Loucy (cell line): ENCODE measurements at regions not wholly inside any gene's neighbourhood (a gene's known extent, or its start where the extent isn't known, plus 50 kb on each side); places are given as distances from the start of the nearest gene placed in this dataset.

Experiments used
- H2AFZ ChIP-seq: fragments of 200-600 bp; sonication (generic); 2 replicates; pipeline ENCODE4 v1.6.0; 2016; ENCODE audit warnings: antibody characterized with exemption, mild to moderate bottlenecking, low read length, moderate library complexity
- H3F3A ChIP-seq: fragments of 200-600 bp; 2 replicates; pipeline ENCODE4 v1.6.0; 2016; ENCODE audit warnings: antibody characterized with exemption, low read depth, mild to moderate bottlenecking
- H3K27me3 ChIP-seq: fragments of 200-600 bp; sonication (generic); 2 replicates; pipeline ENCODE4 v1.6.1; 2014; ENCODE audit warnings: low read length, mild to moderate bottlenecking; ENCODE audit not compliant: insufficient read depth, poor library complexity, severe bottlenecking
- H3K36me3 ChIP-seq: fragments of 200-600 bp; sonication (generic); 2 replicates; pipeline ENCODE4 v1.6.1; 2016; ENCODE audit warnings: low read length; ENCODE audit not compliant: insufficient read depth
- H3K4me1 ChIP-seq: fragments of 200-600 bp; sonication (generic); 2 replicates; pipeline ENCODE4 v1.5.1; 2014; ENCODE audit warnings: low read length, mild to moderate bottlenecking; ENCODE audit not compliant: insufficient read depth, poor library complexity, severe bottlenecking
- H3K4me2 ChIP-seq: fragments of 200-600 bp; sonication (generic); 2 replicates; pipeline ENCODE4 v1.6.0; 2014; ENCODE audit warnings: antibody characterized with exemption, low read length, low read depth, mild to moderate bottlenecking; ENCODE audit not compliant: poor library complexity, severe bottlenecking
- H3K4me3 ChIP-seq: fragments of 200-600 bp; sonication (generic); 2 replicates; pipeline ENCODE4 v1.5.1; 2014; ENCODE audit warnings: low read length, mild to moderate bottlenecking, mixed read lengths; ENCODE audit not compliant: poor library complexity, severe bottlenecking
- H3K79me2 ChIP-seq: fragments of 200-600 bp; sonication (generic); 2 replicates; pipeline ENCODE4 v1.6.1; 2014; ENCODE audit warnings: low read length; ENCODE audit not compliant: insufficient read depth
- H3K9ac ChIP-seq: fragments of 200-600 bp; sonication (generic); 2 replicates; pipeline ENCODE4 v1.6.0; 2014; ENCODE audit warnings: mild to moderate bottlenecking, low read depth, low read length, moderate library complexity; ENCODE audit not compliant: poor library complexity, severe bottlenecking
- H3K9me2 ChIP-seq: fragments of 200-600 bp; sonication (generic); replicated peaks from 2 replicates; pipeline ENCODE4 v1.6.1; 2016; ENCODE audit warnings: low read depth, low read length, mixed read lengths
- H3K9me3 ChIP-seq: fragments of 200-600 bp; sonication (generic); 2 replicates; pipeline ENCODE4 v1.6.1; 2014; ENCODE audit warnings: mild to moderate bottlenecking, antibody characterized with exemption, low read length, low read depth; ENCODE audit not compliant: insufficient read depth
- H4K20me1 ChIP-seq: fragments of 200-600 bp; sonication (generic); 2 replicates; pipeline ENCODE4 v1.6.0; 2014; ENCODE audit warnings: antibody characterized with exemption, low read length, mild to moderate bottlenecking; ENCODE audit not compliant: insufficient read depth, poor library complexity, severe bottlenecking
- CTCF ChIP-seq: fragments of 200-600 bp; sonication (generic); conservative IDR thresholded peaks from 2 replicates; pipeline ENCODE4 v1.5.1; 2014; ENCODE audit warnings: mild to moderate bottlenecking, antibody characterized with exemption, low read length
- EZH2phosphoT487 ChIP-seq: fragments of 200-600 bp; IDR thresholded peaks from 2 replicates; pipeline ENCODE4 v1.6.1; 2018; ENCODE audit warnings: antibody characterized with exemption, mild to moderate bottlenecking, moderate library complexity, borderline replicate concordance

GRCh38 chr20:60589623-60590022 is 631.4 kb downstream of the CDH26 start:
- no peak overlapping the region for H3K4me2 ChIP-seq
- H3K9me3 ChIP-seq: no peaks in the 10 kb centered on the region
- TF ChIP-seq EZH2phosphoT487 (no peak), CTCF (no peak)
- H3K4me3 ChIP-seq: no peak overlapping the region
- no peaks in the 10 kb centered on the region for H3K4me1 ChIP-seq
- no peaks in the 10 kb centered on the region; the same call in 1 of the 2 replicates for H3K9me2 ChIP-seq
- H3K9ac ChIP-seq: no peak overlapping the region
- no peaks in the 10 kb centered on the region for H3K27me3 ChIP-seq
- no peaks in the 10 kb centered on the region for H3F3A ChIP-seq
- H3K79me2 ChIP-seq: no peaks in the 10 kb centered on the region
- H2AFZ ChIP-seq: no peak overlapping the region
- H3K36me3 ChIP-seq: no peaks in the 10 kb centered on the region
- H4K20me1 ChIP-seq: no peaks in the 10 kb centered on the region

- TF ChIP-seq EZH2phosphoT487 (no peak), CTCF (no peak)
- H3K9me3 ChIP-seq: no peaks in the 10 kb centered on the region
- H3K4me1 ChIP-seq: no peaks in the 10 kb centered on the region
- no peaks in the 10 kb centered on the region for H3F3A ChIP-seq
- H3K79me2 ChIP-seq: no peaks in the 10 kb centered on the region
- no peaks in the 10 kb centered on the region for H3K27me3 ChIP-seq
- no peaks in the 10 kb centered on the region for H3K36me3 ChIP-seq
- no peak overlapping the region for H3K4me2 ChIP-seq
- no peak overlapping the region for H3K9ac ChIP-seq
- H3K9me2 ChIP-seq: no peaks in the 10 kb centered on the region; the same call in 1 of the 2 replicates
- no peak overlapping the region for H3K4me3 ChIP-seq
- H2AFZ ChIP-seq: no peak overlapping the region
- H4K20me1 ChIP-seq: no peaks in the 10 kb centered on the region
These were observed 633.1 kb downstream of the CDH26 start for GRCh38 chr20:60591172-60591799.

GRCh38 chr20:60598528-60598927 is 640.3 kb downstream of the CDH26 start:
- no peaks in the 10 kb centered on the region for H3K4me1 ChIP-seq
- H4K20me1 ChIP-seq: no peaks in the 10 kb centered on the region
- H3K9me2 ChIP-seq: no peaks in the 10 kb centered on the region
- H3K9me3 ChIP-seq: no peaks in the 10 kb centered on the region
- no peaks in the 10 kb centered on the region for H3K79me2 ChIP-seq
- no peak overlapping the region for H3K4me3 ChIP-seq
- H3K36me3 ChIP-seq: no peaks in the 10 kb centered on the region
- no peak overlapping the region for H3K4me2 ChIP-seq
- no peak overlapping the region for H2AFZ ChIP-seq
- no peaks in the 10 kb centered on the region for H3F3A ChIP-seq
- no peak overlapping the region for H3K9ac ChIP-seq
- TF ChIP-seq CTCF: no peak
- no peak for TF ChIP-seq EZH2phosphoT487
- H3K27me3 ChIP-seq: no peaks in the 10 kb centered on the region
